ENCODE measurements at regions not wholly inside any gene's neighbourhood (a gene's known extent, or its start where the extent isn't known, plus 50 kb on each side); places are given as distances from the start of the nearest gene placed in this dataset.

DNA sequence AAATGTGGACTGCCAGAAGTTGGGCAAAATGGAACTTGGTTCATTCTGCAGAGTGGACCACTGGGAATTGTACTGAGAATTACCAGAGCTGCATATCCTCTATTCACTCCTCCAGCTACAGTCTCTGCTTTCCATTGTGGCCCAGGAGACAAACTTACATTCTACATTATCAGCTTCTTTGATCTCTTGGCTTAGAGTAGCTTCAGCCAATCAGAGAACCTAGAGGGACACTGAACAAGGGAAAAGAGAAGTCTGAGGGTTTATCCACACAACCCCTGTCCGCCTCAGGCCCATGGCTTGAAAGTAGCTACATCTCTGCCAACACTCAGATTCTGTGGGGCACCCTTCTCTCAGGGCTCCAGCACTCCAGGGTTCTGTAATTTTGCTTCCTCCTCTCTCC, 251.1 kb downstream of the TRIB2 start:
- no peak for TF ChIP-seq ZFX (IDR thresholded peaks at IDR 0.05)
- TF ChIP-seq, protein P1, sequence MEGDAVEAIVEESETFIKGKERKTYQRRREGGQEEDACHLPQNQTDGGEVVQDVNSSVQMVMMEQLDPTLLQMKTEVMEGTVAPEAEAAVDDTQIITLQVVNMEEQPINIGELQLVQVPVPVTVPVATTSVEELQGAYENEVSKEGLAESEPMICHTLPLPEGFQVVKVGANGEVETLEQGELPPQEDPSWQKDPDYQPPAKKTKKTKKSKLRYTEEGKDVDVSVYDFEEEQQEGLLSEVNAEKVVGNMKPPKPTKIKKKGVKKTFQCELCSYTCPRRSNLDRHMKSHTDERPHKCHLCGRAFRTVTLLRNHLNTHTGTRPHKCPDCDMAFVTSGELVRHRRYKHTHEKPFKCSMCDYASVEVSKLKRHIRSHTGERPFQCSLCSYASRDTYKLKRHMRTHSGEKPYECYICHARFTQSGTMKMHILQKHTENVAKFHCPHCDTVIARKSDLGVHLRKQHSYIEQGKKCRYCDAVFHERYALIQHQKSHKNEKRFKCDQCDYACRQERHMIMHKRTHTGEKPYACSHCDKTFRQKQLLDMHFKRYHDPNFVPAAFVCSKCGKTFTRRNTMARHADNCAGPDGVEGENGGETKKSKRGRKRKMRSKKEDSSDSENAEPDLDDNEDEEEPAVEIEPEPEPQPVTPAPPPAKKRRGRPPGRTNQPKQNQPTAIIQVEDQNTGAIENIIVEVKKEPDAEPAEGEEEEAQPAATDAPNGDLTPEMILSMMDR (conservative IDR thresholded peaks at IDR 0.05), result no peak

Data from C4-2B (cell line).